AG04450 (cell line): ENCODE measurements at regions not wholly inside any gene's neighbourhood (a gene's known extent, or its start where the extent isn't known, plus 50 kb on each side); places are given as distances from the start of the nearest gene placed in this dataset.
"Not testable (repeated sequence)": the region's sequence is repeated elsewhere in the genome, so short reads cannot be mapped to it uniquely, and the experiment has no call there.

Experiments used
- CTCF ChIA-PET: fragments of 300-600, 350-600 bp; formaldehyde crosslinking; extraction: SDS; loops from one replicate; lab custom pipeline; 2022; ENCODE audit warnings: antibody characterized with exemption, inconsistent platforms; lab: Charles Lee
- POLR2A ChIA-PET: fragments of 350-600 bp; formaldehyde crosslinking; extraction: SDS; loops from one replicate; lab custom pipeline; 2021; ENCODE audit warnings: antibody characterized with exemption, inconsistent platforms; lab: Yijun Ruan, JAX
- DNase-seq: peaks from one replicate; pipeline ENCODE4 v3.0.0-alpha.2; 2011; ENCODE audit warnings: low read depth, low spot score
- H3K27ac ChIP-seq: one replicate; pipeline ENCODE4 v1.5.1; 2012; ENCODE audit warnings: low read depth, low read length, control low read depth
- H3K27me3 ChIP-seq: one replicate; pipeline ENCODE4 v1.6.0; 2012; ENCODE audit warnings: low read length; ENCODE audit not compliant: control insufficient read depth, insufficient read depth
- H3K4me3 ChIP-seq: 2 replicates; pipeline ENCODE4 v1.5.1; 2011; ENCODE audit warnings: mild to moderate bottlenecking, low read depth, low read length, control low read depth
- H3K9me3 ChIP-seq: 2 replicates; pipeline ENCODE4 v1.5.1; 2012; ENCODE audit warnings: low read length; ENCODE audit not compliant: control insufficient read depth, insufficient read depth
- CTCF ChIP-seq: IDR thresholded peaks from 2 replicates; pipeline ENCODE4 v1.5.1; 2011; ENCODE audit warnings: low read depth, low read length, control low read depth, inconsistent platforms

GRCh38 chr2:7634409-7634808 is 717.2 kb downstream of the RNF144A start:
- H3K27me3 ChIP-seq = no peaks in the 10 kb centered on the region
- no peak overlapping the region for H3K27ac ChIP-seq
- H3K4me3 ChIP-seq = no peak overlapping the region
- H3K9me3 ChIP-seq = no peaks in the 10 kb centered on the region
- DNase-seq = no peak
- no peak for TF ChIP-seq CTCF
- ChIA-PET POLR2A (no interaction called here), CTCF (no interaction called here)

- Histone ChIP-seq H3K9me3 (no peaks in the 10 kb centered on the region), H3K27ac (no peak overlapping the region), H3K4me3 (no peak overlapping the region), H3K27me3 (no peaks in the 10 kb centered on the region)
- DNase-seq = no peak
- POLR2A ChIA-PET = no interaction called here
- no peak for TF ChIP-seq CTCF
- CTCF ChIA-PET = no interaction called here
Measured at GRCh38 chr2:7639476-7639875, 722.3 kb downstream of the RNF144A start.

- POLR2A ChIA-PET, CTCF ChIA-PET: not testable (repeated sequence)
Measured at GRCh38 chr2:7641272-7641671, 724.1 kb downstream of the RNF144A start.

GRCh38 chr2:7646024-7646423 is 728.8 kb downstream of the RNF144A start:
- POLR2A ChIA-PET = no interaction called here
- H3K9me3 ChIP-seq = no peaks in the 10 kb centered on the region
- DNase-seq = no peak
- TF ChIP-seq CTCF = no peak
- CTCF ChIA-PET = no interaction called here
- no peaks in the 10 kb centered on the region for H3K27me3 ChIP-seq
- H3K27ac ChIP-seq = no peak overlapping the region
- H3K4me3 ChIP-seq = no peak overlapping the region

More at GRCh38 chr2:7641272-7641671, 724.1 kb downstream of the RNF144A start:
- H3K27ac ChIP-seq, H3K9me3 ChIP-seq, H3K4me3 ChIP-seq, DNase-seq, H3K27me3 ChIP-seq: not testable (repeated sequence)

GRCh38 chr2:7646661-7647060 is 729.4 kb downstream of the RNF144A start:
- TF ChIP-seq CTCF = no peak
- ChIA-PET CTCF (interaction anchor here (0.7 kb wide), 1 partner anchor 56 kb away, joined by 5 read pairs; no protein-coding TSS in a partner anchor), POLR2A (no interaction called here)

More at GRCh38 chr2:7646661-7647060, 729.4 kb downstream of the RNF144A start:
- no peak for DNase-seq
- H3K27ac ChIP-seq = no peak overlapping the region
- no peaks in the 10 kb centered on the region for H3K27me3 ChIP-seq
- no peak overlapping the region for H3K4me3 ChIP-seq
- no peaks in the 10 kb centered on the region for H3K9me3 ChIP-seq
